MM.1S (cell line): ENCODE measurements at regions not wholly inside any gene's neighbourhood (a gene's known extent, or its start where the extent isn't known, plus 50 kb on each side); places are given as distances from the start of the nearest gene placed in this dataset.

Experiments used
- CTCF ChIP-seq: fragments of 300-600 bp; sonication (generic); IDR thresholded peaks from 2 replicates; pipeline ENCODE4 v1.5.1; 2016; ENCODE audit warnings: antibody characterized with exemption, low read length, mixed read lengths
- EZH2 ChIP-seq: fragments of 300-600 bp; sonication (generic); optimal IDR thresholded peaks from 2 replicates; pipeline ENCODE3; 2017; ENCODE audit warnings: low read depth, mild to moderate bottlenecking, antibody characterized with exemption, low read length, mixed read lengths
- EZH2phosphoT487 ChIP-seq: fragments of 300-600 bp; sonication (generic); IDR thresholded peaks from 2 replicates; pipeline ENCODE4 v1.6.1; 2018; ENCODE audit warnings: antibody characterized with exemption, low read length

DNA sequence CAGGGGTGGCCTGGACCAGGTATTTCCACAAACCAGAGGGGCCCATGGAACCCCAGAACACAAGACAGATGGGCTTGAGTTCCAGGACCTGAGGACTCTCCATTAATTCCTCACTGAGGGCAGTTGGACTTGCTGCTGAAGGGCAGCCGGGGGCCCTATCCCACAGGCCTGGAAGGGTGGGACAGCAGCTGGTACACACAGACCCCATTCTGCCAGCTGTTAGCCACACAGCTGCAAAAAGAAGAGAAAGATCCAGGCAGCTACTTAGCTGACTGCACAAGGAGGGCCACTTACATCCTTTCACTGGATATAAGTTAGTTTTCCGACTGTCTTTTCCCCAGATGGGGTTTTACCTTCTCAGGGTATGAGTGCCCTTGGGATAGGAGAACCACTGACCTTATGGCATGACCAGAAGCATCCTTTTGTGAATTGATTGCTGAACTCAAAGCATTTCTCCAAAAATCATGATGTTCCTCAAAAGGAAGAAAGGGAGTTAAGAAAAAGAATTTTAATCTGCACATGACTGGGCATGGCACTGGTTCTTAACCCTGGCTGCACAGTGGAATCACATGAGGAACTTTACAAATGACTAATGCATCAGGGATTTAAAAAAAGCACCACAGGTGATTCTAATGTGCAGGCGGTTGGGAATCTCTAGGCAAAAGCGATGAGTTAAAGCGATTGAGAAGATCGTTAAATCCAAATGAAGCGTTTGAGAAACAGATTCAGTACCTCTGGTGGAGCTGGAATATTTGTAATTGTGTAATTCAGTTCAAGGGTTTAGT lies 199.4 kb downstream of the TFAP2A start:
- TF ChIP-seq CTCF (no peak), EZH2phosphoT487 (no peak), EZH2 (no peak)
